H9 (cell line): ENCODE measurements at regions not wholly inside any gene's neighbourhood (a gene's known extent, or its start where the extent isn't known, plus 50 kb on each side); places are given as distances from the start of the nearest gene placed in this dataset.

Source experiments
- DNase-seq: peaks from one replicate; pipeline ENCODE4 v3.0.0-alpha.2; 2017
- H2AFZ ChIP-seq: one replicate; pipeline ENCODE4 v1.6.1; 2013; ENCODE audit warnings: mild to moderate bottlenecking, low read length, control low read depth, moderate library complexity
- H2AK5ac ChIP-seq: 2 replicates; pipeline ENCODE4 v1.6.1; 2013; ENCODE audit warnings: low read length, control low read depth, mixed read lengths; ENCODE audit not compliant: insufficient read length
- H2BK120ac ChIP-seq: one replicate; pipeline ENCODE4 v1.6.1; 2013; ENCODE audit warnings: low read depth, mild to moderate bottlenecking, low read length, control low read depth, inconsistent platforms; ENCODE audit not compliant: poor library complexity, severe bottlenecking
- H2BK12ac ChIP-seq: 2 replicates; pipeline ENCODE4 v1.6.1; 2013; ENCODE audit warnings: low read length, control low read depth, mixed read lengths, low read depth; ENCODE audit not compliant: insufficient read length
- H2BK15ac ChIP-seq: 2 replicates; pipeline ENCODE4 v1.6.1; 2013; ENCODE audit warnings: low read depth, low read length, control low read depth
- H2BK20ac ChIP-seq: one replicate; pipeline ENCODE4 v1.6.1; 2013; ENCODE audit warnings: low read depth, mild to moderate bottlenecking, low read length, control low read depth, inconsistent platforms; ENCODE audit not compliant: poor library complexity, severe bottlenecking
- H2BK5ac ChIP-seq: 2 replicates; pipeline ENCODE4 v1.6.1; 2013; ENCODE audit warnings: low read length, control low read depth, mixed read lengths; ENCODE audit not compliant: insufficient read length
- H3K14ac ChIP-seq: 2 replicates; pipeline ENCODE4 v1.6.1; 2013; ENCODE audit warnings: low read length, control low read depth; ENCODE audit not compliant: insufficient read depth
- H3K18ac ChIP-seq: 2 replicates; pipeline ENCODE4 v1.6.1; 2013; ENCODE audit warnings: low read depth, mild to moderate bottlenecking, mixed read lengths, low read length, control low read depth; ENCODE audit not compliant: insufficient read length
- H3K23ac ChIP-seq: 2 replicates; pipeline ENCODE4 v1.6.1; 2013; ENCODE audit warnings: low read length, control low read depth, mixed read lengths, low read depth; ENCODE audit not compliant: insufficient read length
- H3K23me2 ChIP-seq: 2 replicates; pipeline ENCODE4 v1.6.1; 2013; ENCODE audit warnings: low read depth, mild to moderate bottlenecking, mixed read lengths, low read length, control low read depth; ENCODE audit not compliant: insufficient read length, poor library complexity, severe bottlenecking
- H3K27ac ChIP-seq: 2 replicates; pipeline ENCODE4 v1.5.1; 2013; ENCODE audit warnings: low read length, control low read depth, mixed read lengths, low read depth; ENCODE audit not compliant: insufficient read length
- H3K27me3 ChIP-seq: 2 replicates; pipeline ENCODE4 v1.6.1; 2013; ENCODE audit warnings: low read length, control low read depth, inconsistent platforms; ENCODE audit not compliant: insufficient read depth
- H3K4ac ChIP-seq: 2 replicates; pipeline ENCODE4 v1.6.1; 2013; ENCODE audit warnings: low read depth, mild to moderate bottlenecking, control low read depth, inconsistent platforms, low read length, moderate library complexity
- H3K4me1 ChIP-seq: 2 replicates; pipeline ENCODE4 v1.6.1; 2013; ENCODE audit warnings: low read length, control low read depth, inconsistent platforms; ENCODE audit not compliant: insufficient read depth
- H3K4me2 ChIP-seq: 2 replicates; pipeline ENCODE4 v1.6.1; 2013; ENCODE audit warnings: low read length, control low read depth, mixed read lengths; ENCODE audit not compliant: insufficient read length, insufficient read depth
- H3K56ac ChIP-seq: 2 replicates; pipeline ENCODE4 v1.6.1; 2013; ENCODE audit warnings: low read depth, mild to moderate bottlenecking, mixed read lengths, low read length, control low read depth; ENCODE audit not compliant: insufficient read length
- H3K79me1 ChIP-seq: 2 replicates; pipeline ENCODE4 v1.6.1; 2013; ENCODE audit warnings: low read depth, mild to moderate bottlenecking, moderate library complexity, low read length, control low read depth, inconsistent platforms; ENCODE audit not compliant: insufficient read depth, poor library complexity, severe bottlenecking
- H3K79me2 ChIP-seq: 2 replicates; pipeline ENCODE4 v1.6.1; 2013; ENCODE audit warnings: low read length, control low read depth, inconsistent platforms; ENCODE audit not compliant: insufficient read depth
- H3K9ac ChIP-seq: 2 replicates; pipeline ENCODE4 v1.6.1; 2013; ENCODE audit warnings: low read length, control low read depth, mixed read lengths; ENCODE audit not compliant: insufficient read length; ENCODE audit errors: extremely low read depth
- H3K9me3 ChIP-seq: one replicate; pipeline ENCODE4 v1.6.1; 2013; ENCODE audit warnings: low read depth, low read length, inconsistent platforms; ENCODE audit not compliant: control insufficient read depth
- H3T11ph ChIP-seq: one replicate; pipeline ENCODE4 v1.6.1; 2013; ENCODE audit warnings: mild to moderate bottlenecking, low read length, control low read depth, inconsistent platforms
- H4K20me1 ChIP-seq: one replicate; pipeline ENCODE4 v1.6.1; 2013; ENCODE audit not compliant: control insufficient read depth, insufficient read length, insufficient read depth
- H4K5ac ChIP-seq: 2 replicates; pipeline ENCODE4 v1.6.1; 2013; ENCODE audit warnings: low read depth, mild to moderate bottlenecking, mixed read lengths, low read length, control low read depth; ENCODE audit not compliant: insufficient read length
- H4K8ac ChIP-seq: replicated peaks from 2 replicates; pipeline ENCODE4 v1.6.1; 2013; ENCODE audit warnings: low read length, control low read depth, mixed read lengths, low read depth; ENCODE audit not compliant: insufficient read length
- H4K91ac ChIP-seq: 2 replicates; pipeline ENCODE4 v1.6.1; 2013; ENCODE audit warnings: low read depth, mild to moderate bottlenecking, moderate library complexity, mixed read lengths, low read length, control low read depth; ENCODE audit not compliant: insufficient read length
- H3K27ac Mint-ChIP-seq, 3 experiments: 2 replicates in 2 of 3; 3 replicates in 1 of 3; pipeline ENCODE4 v1.8.0; 2020 to 2021; ENCODE audit warnings: mixed read lengths in 3 of 3, mild to moderate bottlenecking in 1 of 3, moderate library complexity in 1 of 3
- H3K27me3 Mint-ChIP-seq: 2 replicates; pipeline ENCODE4 v1.8.0; 2021; ENCODE audit warnings: low read depth, mild to moderate bottlenecking, moderate library complexity, mixed read lengths
- H3K36me3 Mint-ChIP-seq, 3 experiments: 2 replicates in 2 of 3; 3 replicates in 1 of 3; pipeline ENCODE4 v1.8.0; 2020 to 2021; ENCODE audit warnings: low read depth in 3 of 3, mixed read lengths in 3 of 3; ENCODE audit not compliant: insufficient read depth in 1 of 3
- H3K4me1 Mint-ChIP-seq, 2 experiments: 2 replicates each; pipeline ENCODE4 v1.8.0; 2020; ENCODE audit warnings: mixed read lengths in 2 of 2
- H3K4me3 Mint-ChIP-seq, 2 experiments: 2 replicates in 1 of 2; 3 replicates in 1 of 2; pipeline ENCODE4 v1.8.0; 2020 to 2021; ENCODE audit warnings: mild to moderate bottlenecking in 2 of 2, mixed read lengths in 2 of 2, moderate library complexity in 1 of 2
- H3K9me3 Mint-ChIP-seq, 2 experiments: 2 replicates in 1 of 2; 3 replicates in 1 of 2; pipeline ENCODE4 v1.8.0; 2020; ENCODE audit warnings: mild to moderate bottlenecking in 2 of 2, mixed read lengths in 2 of 2, moderate library complexity in 1 of 2
- WGBS: extraction: QIAGEN DNeasy Blood & Tissue Kit; methylation state at CpG from one replicate; pipeline ENCODE4 v1.1.7; 2013; ENCODE audit warnings: missing lambda C conversion rate, low lambda C conversion rate, mixed read lengths; ENCODE audit not compliant: insufficient read length; ENCODE audit errors: extremely low coverage; 5-methylcytosine and 5-hydroxymethylcytosine counted together
- TF ChIP-seq, protein P1 (sequence below): fragments of 200-600 bp; sonication (generic); conservative IDR thresholded peaks from 3 replicates; pipeline ENCODE4 v1.8.0; 2021; ENCODE audit warnings: antibody characterized with exemption, mild to moderate bottlenecking

DNA sequence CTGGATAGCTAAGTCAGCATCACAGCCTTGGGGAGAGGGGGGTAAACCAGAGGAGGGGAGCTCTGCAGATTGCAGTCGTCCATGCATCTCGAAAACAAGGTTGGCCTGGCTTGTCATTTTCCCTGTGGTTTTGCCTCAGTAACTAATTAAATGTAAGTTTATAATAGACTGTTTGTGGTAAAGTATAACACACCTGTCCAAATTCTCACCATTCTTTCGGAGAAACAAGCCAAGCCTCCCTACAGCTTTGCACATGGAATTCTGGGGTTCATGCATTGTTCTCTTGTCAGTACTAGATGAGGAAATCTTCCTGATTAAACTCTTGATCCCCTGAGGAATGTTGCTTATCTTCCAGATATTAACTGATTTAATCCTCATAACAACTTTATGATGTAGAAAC lies 1065.2 kb upstream of the FAM98A start:
- H3K79me2 ChIP-seq, result no peaks in the 10 kb centered on the region
- no peak overlapping the region for H3K23ac ChIP-seq
- H3K27ac Mint-ChIP-seq, result no peak overlapping the region
- H3K23me2 ChIP-seq, result no peaks in the 10 kb centered on the region
- H2AK5ac ChIP-seq, result no peak overlapping the region
- no peak overlapping the region for H2AFZ ChIP-seq
- H3K18ac ChIP-seq, result no peak overlapping the region
- no peak overlapping the region for H3K27ac ChIP-seq
- no peak overlapping the region for H3K4me2 ChIP-seq
- DNase-seq, result no peak
- no peak overlapping the region for H3K14ac ChIP-seq
- no peak overlapping the region for H3K9ac ChIP-seq
- TF ChIP-seq, protein P1, sequence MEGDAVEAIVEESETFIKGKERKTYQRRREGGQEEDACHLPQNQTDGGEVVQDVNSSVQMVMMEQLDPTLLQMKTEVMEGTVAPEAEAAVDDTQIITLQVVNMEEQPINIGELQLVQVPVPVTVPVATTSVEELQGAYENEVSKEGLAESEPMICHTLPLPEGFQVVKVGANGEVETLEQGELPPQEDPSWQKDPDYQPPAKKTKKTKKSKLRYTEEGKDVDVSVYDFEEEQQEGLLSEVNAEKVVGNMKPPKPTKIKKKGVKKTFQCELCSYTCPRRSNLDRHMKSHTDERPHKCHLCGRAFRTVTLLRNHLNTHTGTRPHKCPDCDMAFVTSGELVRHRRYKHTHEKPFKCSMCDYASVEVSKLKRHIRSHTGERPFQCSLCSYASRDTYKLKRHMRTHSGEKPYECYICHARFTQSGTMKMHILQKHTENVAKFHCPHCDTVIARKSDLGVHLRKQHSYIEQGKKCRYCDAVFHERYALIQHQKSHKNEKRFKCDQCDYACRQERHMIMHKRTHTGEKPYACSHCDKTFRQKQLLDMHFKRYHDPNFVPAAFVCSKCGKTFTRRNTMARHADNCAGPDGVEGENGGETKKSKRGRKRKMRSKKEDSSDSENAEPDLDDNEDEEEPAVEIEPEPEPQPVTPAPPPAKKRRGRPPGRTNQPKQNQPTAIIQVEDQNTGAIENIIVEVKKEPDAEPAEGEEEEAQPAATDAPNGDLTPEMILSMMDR, result no peak
- no peaks in the 10 kb centered on the region for H3K4me1 ChIP-seq
- H3K27me3 Mint-ChIP-seq, result no peaks in the 10 kb centered on the region
- no peak overlapping the region for H4K5ac ChIP-seq
- no peaks in the 10 kb centered on the region for H4K20me1 ChIP-seq
- H3K9me3 Mint-ChIP-seq, result no peaks in the 10 kb centered on the region
- peaks cover 3% of the 10 kb centered on the region in 2 experiments; a peak in 3 of 4 replicates for H3K4me1 Mint-ChIP-seq
- no peaks in the 10 kb centered on the region for H3K27me3 ChIP-seq
- no CpG with 5 or more reads among the region's 3 CpGs for WGBS
- H2BK5ac ChIP-seq, result no peak overlapping the region
- H3K56ac ChIP-seq, result no peak overlapping the region
- H2BK20ac ChIP-seq, result no peak overlapping the region
- H3K36me3 Mint-ChIP-seq, result no peaks in the 10 kb centered on the region
- H4K91ac ChIP-seq, result no peak overlapping the region
- H3T11ph ChIP-seq, result no peak overlapping the region
- no peak overlapping the region for H2BK12ac ChIP-seq
- no peaks in the 10 kb centered on the region for H3K79me1 ChIP-seq
- H2BK120ac ChIP-seq, result no peak overlapping the region
- H2BK15ac ChIP-seq, result no peak overlapping the region
- no peak overlapping the region for H3K4me3 Mint-ChIP-seq
- no peak overlapping the region for H4K8ac ChIP-seq
- no peaks in the 10 kb centered on the region for H3K9me3 ChIP-seq
- no peak overlapping the region for H3K4ac ChIP-seq
